ENCODE measurements at regions not wholly inside any gene's neighbourhood (a gene's known extent, or its start where the extent isn't known, plus 50 kb on each side); places are given as distances from the start of the nearest gene placed in this dataset.
A peak's percentile ranks its signal among the peaks of the same experiment; 100 is the strongest.
"Not testable (repeated sequence)": the region's sequence is repeated elsewhere in the genome, so short reads cannot be mapped to it uniquely, and the experiment has no call there.

DNA sequence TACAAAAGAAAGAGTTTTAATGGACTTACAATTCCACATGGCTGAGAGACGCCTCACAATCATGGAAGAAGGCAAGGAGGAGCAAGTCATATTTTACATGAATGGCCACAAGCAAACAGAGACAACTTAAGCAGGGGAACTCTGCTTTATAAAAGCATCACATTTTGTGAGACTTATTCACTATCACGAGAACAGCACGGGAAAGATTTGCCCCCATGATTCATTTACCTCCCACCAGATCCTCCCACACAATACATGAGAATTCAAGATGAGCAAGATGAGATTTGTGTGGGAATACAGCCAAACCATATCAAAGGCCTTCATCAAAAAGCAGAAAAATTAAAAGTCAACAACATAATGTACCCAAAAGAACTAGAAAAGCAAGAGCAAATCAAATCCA, 111.0 kb upstream of the RPRM start:
- no CpG with 5 or more reads among the region's 3 CpGs for WGBS (ENCODE audit: extremely low coverage, insufficient coverage, insufficient read length)
- H4K91ac ChIP-seq (ENCODE audit: low read depth, low read length): no peak overlapping the region
- peaks cover 0 to 3% of the 10 kb centered on the region in 2 experiments for H3K4me1 ChIP-seq (ENCODE audit: control insufficient read depth in 1 of 2, insufficient read depth in 2 of 2, low read length in 2 of 2)
- H2AFZ ChIP-seq (ENCODE audit: insufficient read depth, low read length, poor library complexity): no peak overlapping the region
- peaks cover 0 to 1% of the 10 kb centered on the region in 2 experiments for H3K36me3 ChIP-seq (ENCODE audit: control insufficient read depth in 1 of 2, insufficient read depth in 2 of 2, low read length in 2 of 2)
- no peak overlapping the region for H3K27ac ChIP-seq (ENCODE audit: low read depth, low read length)
- peaks cover 4% of the 10 kb centered on the region for H3K9me3 ChIP-seq (ENCODE audit: insufficient read depth, low read depth, low read length)
- DNase-seq: no peak
- no peak overlapping the region for H3K4me3 ChIP-seq (ENCODE audit: low read depth, low read length)
- no peak overlapping the region for H3K18ac ChIP-seq (ENCODE audit: low read length)
- no peak overlapping the region for H4K12ac ChIP-seq (ENCODE audit: low read depth, low read length)
- no peak overlapping the region for H2BK120ac ChIP-seq (ENCODE audit: insufficient read depth, low read length, poor library complexity)
- H4K8ac ChIP-seq (ENCODE audit: low read depth, low read length): no peak overlapping the region
- no peak overlapping the region for H3K4me2 ChIP-seq (ENCODE audit: low read length)
- H3K79me2 ChIP-seq (ENCODE audit: control insufficient read depth, insufficient read depth, low read length, poor library complexity): no peaks in the 10 kb centered on the region
- no peak overlapping the region for H2AK5ac ChIP-seq (ENCODE audit: low read length)
- H3K4ac ChIP-seq (ENCODE audit: low read depth, low read length): no peak overlapping the region
- no peaks in the 10 kb centered on the region for H3K27me3 ChIP-seq (ENCODE audit: insufficient read depth, low read length)
- no peak overlapping the region for H2BK5ac ChIP-seq (ENCODE audit: low read depth, low read length, poor library complexity)
- peaks cover 5% of the 10 kb centered on the region for H3K79me1 ChIP-seq (ENCODE audit: low read length)
- H2BK12ac ChIP-seq (ENCODE audit: low read length): no peak overlapping the region
- no peak overlapping the region for H3K23ac ChIP-seq (ENCODE audit: low read length)
- H3K9ac ChIP-seq (ENCODE audit: low read length): no peak overlapping the region
- no peak overlapping the region for H3K14ac ChIP-seq (ENCODE audit: low read length)

DNA sequence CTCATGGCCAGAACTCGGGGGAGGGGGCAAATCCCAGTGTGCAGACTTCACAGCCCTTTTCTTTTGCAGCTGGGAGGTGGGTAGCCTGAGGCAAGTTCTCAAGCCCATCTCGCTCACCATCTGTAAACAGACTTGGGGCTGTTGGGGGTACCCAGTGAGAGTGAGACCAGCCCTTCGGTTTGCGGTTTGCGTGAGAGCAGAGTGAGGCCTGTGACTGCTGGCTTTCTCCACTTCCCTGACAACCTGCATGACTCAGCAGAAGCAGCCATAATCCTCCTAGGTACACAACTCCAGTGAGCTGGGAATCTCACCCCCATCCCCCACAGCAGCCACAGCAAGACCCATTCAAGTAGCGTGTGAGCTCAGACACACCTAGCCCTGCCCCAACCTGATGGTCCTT, 114.5 kb upstream of the RPRM start:
- H3K9me3 ChIP-seq (ENCODE audit: insufficient read depth, low read depth, low read length); H3K27me3 ChIP-seq (ENCODE audit: insufficient read depth, low read length); H3K79me2 ChIP-seq (ENCODE audit: control insufficient read depth, insufficient read depth, low read length, poor library complexity); H3K4me2 ChIP-seq (ENCODE audit: low read length); H3K36me3 ChIP-seq (ENCODE audit: control insufficient read depth in 1 of 2, insufficient read depth in 2 of 2, low read length in 2 of 2); H2AK5ac ChIP-seq (ENCODE audit: low read length); H3K79me1 ChIP-seq (ENCODE audit: low read length); H3K23ac ChIP-seq (ENCODE audit: low read length); H3K4ac ChIP-seq (ENCODE audit: low read depth, low read length); H3K4me1 ChIP-seq (ENCODE audit: control insufficient read depth in 1 of 2, insufficient read depth in 2 of 2, low read length in 2 of 2); DNase-seq; H3K14ac ChIP-seq (ENCODE audit: low read length); H3K9ac ChIP-seq (ENCODE audit: low read length); H3K18ac ChIP-seq (ENCODE audit: low read length); H3K4me3 ChIP-seq (ENCODE audit: low read depth, low read length): not testable (repeated sequence)
- H2BK120ac ChIP-seq (ENCODE audit: insufficient read depth, low read length, poor library complexity): peak overlapping the region; percentile 25
- H4K91ac ChIP-seq (ENCODE audit: low read depth, low read length): peak overlapping the region; percentile 72
- peak overlapping the region; percentile 71 for H4K12ac ChIP-seq (ENCODE audit: low read depth, low read length)
- peak overlapping the region; percentile 56 for H3K27ac ChIP-seq (ENCODE audit: low read depth, low read length)
- H2BK5ac ChIP-seq (ENCODE audit: low read depth, low read length, poor library complexity): peak overlapping the region; percentile 37
- WGBS (ENCODE audit: extremely low coverage, insufficient coverage, insufficient read length): no CpG with 5 or more reads among the region's 6 CpGs
- H2AFZ ChIP-seq (ENCODE audit: insufficient read depth, low read length, poor library complexity): peak overlapping the region; percentile 64
- H2BK12ac ChIP-seq (ENCODE audit: low read length): peak overlapping the region; percentile 40
- H4K8ac ChIP-seq (ENCODE audit: low read depth, low read length): peak overlapping the region; percentile 73

DNA sequence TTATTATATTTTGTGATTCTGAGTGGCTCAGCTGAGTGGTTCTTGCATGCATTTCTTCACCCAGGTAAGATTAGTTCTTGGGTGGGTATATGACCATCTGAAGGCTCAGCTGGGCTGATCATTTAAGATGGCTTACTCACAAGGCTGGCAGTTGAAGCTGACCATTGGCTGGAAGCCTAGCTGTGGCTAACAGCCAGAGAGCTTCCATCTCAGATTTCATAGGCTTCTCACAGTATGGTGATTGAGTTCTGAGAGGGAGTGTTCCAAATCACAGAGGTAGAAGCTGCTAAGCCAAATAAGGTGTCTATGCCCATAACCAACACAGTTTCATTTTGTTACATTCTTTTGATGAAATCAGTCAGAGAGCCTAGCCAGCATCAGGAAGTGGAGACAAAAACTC, 117.4 kb upstream of the RPRM start:
- DNase-seq: no peak
- Histone ChIP-seq H3K36me3 (ENCODE audit: control insufficient read depth in 1 of 2, insufficient read depth in 2 of 2, low read length in 2 of 2) (no peaks in the 10 kb centered on the region), H4K8ac (ENCODE audit: low read depth, low read length) (peak overlapping the region; percentile 28), H3K79me2 (ENCODE audit: control insufficient read depth, insufficient read depth, low read length, poor library complexity) (no peaks in the 10 kb centered on the region), H4K12ac (ENCODE audit: low read depth, low read length) (no peak overlapping the region), H3K4me3 (ENCODE audit: low read depth, low read length) (no peak overlapping the region), H3K79me1 (ENCODE audit: low read length) (peaks cover 5% of the 10 kb centered on the region), H2BK120ac (ENCODE audit: insufficient read depth, low read length, poor library complexity) (no peak overlapping the region), H3K9ac (ENCODE audit: low read length) (no peak overlapping the region), H3K9me3 (ENCODE audit: insufficient read depth, low read depth, low read length) (no peaks in the 10 kb centered on the region), H3K4me1 (ENCODE audit: control insufficient read depth in 1 of 2, insufficient read depth in 2 of 2, low read length in 2 of 2) (peaks cover 0 to 4% of the 10 kb centered on the region in 2 experiments), H3K14ac (ENCODE audit: low read length) (no peak overlapping the region), H3K27me3 (ENCODE audit: insufficient read depth, low read length) (no peaks in the 10 kb centered on the region), H2AFZ (ENCODE audit: insufficient read depth, low read length, poor library complexity) (no peak overlapping the region), H4K91ac (ENCODE audit: low read depth, low read length) (no peak overlapping the region), H2BK12ac (ENCODE audit: low read length) (no peak overlapping the region), H3K18ac (ENCODE audit: low read length) (no peak overlapping the region), H3K4me2 (ENCODE audit: low read length) (no peak overlapping the region), H2AK5ac (ENCODE audit: low read length) (no peak overlapping the region), H3K23ac (ENCODE audit: low read length) (no peak overlapping the region), H2BK5ac (ENCODE audit: low read depth, low read length, poor library complexity) (peak overlapping the region; percentile 49), H3K27ac (ENCODE audit: low read depth, low read length) (no peak overlapping the region), H3K4ac (ENCODE audit: low read depth, low read length) (no peak overlapping the region)

DNA sequence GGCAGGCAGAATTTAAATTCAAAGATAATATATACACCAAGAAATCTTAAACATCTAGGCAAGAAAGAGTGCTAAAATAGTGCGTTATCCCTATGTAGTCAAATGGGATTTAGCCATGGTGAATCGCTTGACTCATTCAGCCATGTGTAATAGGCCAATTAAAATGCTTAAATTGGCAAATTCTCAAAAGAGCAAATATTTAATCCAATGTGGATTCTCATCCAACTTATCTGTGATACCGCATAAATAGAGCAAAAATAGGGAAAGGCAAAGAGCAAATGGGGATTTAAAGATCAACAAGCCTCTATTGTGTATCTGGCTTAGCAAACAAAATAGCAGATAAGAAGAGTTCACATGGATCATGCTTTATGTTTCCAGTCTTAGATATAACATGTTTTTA, 123.2 kb upstream of the RPRM start:
- Histone ChIP-seq H2BK120ac (ENCODE audit: insufficient read depth, low read length, poor library complexity) (no peak overlapping the region), H3K18ac (ENCODE audit: low read length) (no peak overlapping the region), H3K9me3 (ENCODE audit: insufficient read depth, low read depth, low read length) (no peaks in the 10 kb centered on the region), H3K9ac (ENCODE audit: low read length) (no peak overlapping the region), H2BK12ac (ENCODE audit: low read length) (no peak overlapping the region), H2AK5ac (ENCODE audit: low read length) (no peak overlapping the region), H3K4me1 (ENCODE audit: control insufficient read depth in 1 of 2, insufficient read depth in 2 of 2, low read length in 2 of 2) (peaks cover 0 to 2% of the 10 kb centered on the region in 2 experiments), H3K79me2 (ENCODE audit: control insufficient read depth, insufficient read depth, low read length, poor library complexity) (no peaks in the 10 kb centered on the region), H2BK5ac (ENCODE audit: low read depth, low read length, poor library complexity) (no peak overlapping the region), H3K27me3 (ENCODE audit: insufficient read depth, low read length) (no peaks in the 10 kb centered on the region), H3K23ac (ENCODE audit: low read length) (no peak overlapping the region), H4K8ac (ENCODE audit: low read depth, low read length) (no peak overlapping the region), H3K4me3 (ENCODE audit: low read depth, low read length) (no peak overlapping the region), H3K27ac (ENCODE audit: low read depth, low read length) (no peak overlapping the region), H3K14ac (ENCODE audit: low read length) (no peak overlapping the region), H3K4me2 (ENCODE audit: low read length) (no peak overlapping the region), H3K79me1 (ENCODE audit: low read length) (no peaks in the 10 kb centered on the region), H4K12ac (ENCODE audit: low read depth, low read length) (no peak overlapping the region), H4K91ac (ENCODE audit: low read depth, low read length) (no peak overlapping the region), H3K4ac (ENCODE audit: low read depth, low read length) (no peak overlapping the region), H2AFZ (ENCODE audit: insufficient read depth, low read length, poor library complexity) (no peak overlapping the region), H3K36me3 (ENCODE audit: control insufficient read depth in 1 of 2, insufficient read depth in 2 of 2, low read length in 2 of 2) (no peaks in the 10 kb centered on the region)
- DNase-seq: no peak
- no CpG with 5 or more reads among the region's 3 CpGs for WGBS (ENCODE audit: extremely low coverage, insufficient coverage, insufficient read length)
